Bone marrow (tissue), 2 donors: ENCODE measurements at regions not wholly inside any gene's neighbourhood (a gene's known extent, or its start where the extent isn't known, plus 50 kb on each side); places are given as distances from the start of the nearest gene placed in this dataset.

Source experiments
- DNase-seq, 2 donors: peaks; one replicate each; lab custom pipeline; 2025; lab: John Stamatoyannopoulos, UW

- no peak for DNase-seq
These were observed 72.6 kb upstream of the SPRY1 start for GRCh38 chr4:123323998-123324397.

DNA sequence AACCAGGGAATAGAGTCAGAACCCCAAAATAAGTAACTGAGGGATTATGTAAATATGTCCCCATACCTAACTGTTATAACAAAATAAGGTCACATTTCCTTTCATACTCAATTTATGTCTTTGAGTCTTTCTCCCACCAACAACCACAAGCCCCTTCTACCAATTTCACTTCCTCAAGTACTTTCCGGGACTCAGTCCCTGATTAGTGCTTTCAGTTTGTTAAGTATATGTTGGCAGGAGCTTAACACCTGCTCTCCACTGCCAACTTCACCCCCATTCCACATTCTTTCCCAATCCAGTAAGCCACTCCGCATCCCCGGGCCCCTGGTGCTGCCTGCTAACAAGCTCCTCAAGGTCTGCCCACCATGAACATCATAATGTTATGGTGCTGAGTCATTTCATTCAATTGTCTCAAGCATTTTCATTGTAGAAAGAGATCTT, 71.3 kb upstream of the SPRY1 start:
- DNase-seq = peak in 1 of 2 donors; percentile 49

- no peak for DNase-seq
These were observed 69.2 kb upstream of the SPRY1 start for GRCh38 chr4:123327346-123327745.

DNA sequence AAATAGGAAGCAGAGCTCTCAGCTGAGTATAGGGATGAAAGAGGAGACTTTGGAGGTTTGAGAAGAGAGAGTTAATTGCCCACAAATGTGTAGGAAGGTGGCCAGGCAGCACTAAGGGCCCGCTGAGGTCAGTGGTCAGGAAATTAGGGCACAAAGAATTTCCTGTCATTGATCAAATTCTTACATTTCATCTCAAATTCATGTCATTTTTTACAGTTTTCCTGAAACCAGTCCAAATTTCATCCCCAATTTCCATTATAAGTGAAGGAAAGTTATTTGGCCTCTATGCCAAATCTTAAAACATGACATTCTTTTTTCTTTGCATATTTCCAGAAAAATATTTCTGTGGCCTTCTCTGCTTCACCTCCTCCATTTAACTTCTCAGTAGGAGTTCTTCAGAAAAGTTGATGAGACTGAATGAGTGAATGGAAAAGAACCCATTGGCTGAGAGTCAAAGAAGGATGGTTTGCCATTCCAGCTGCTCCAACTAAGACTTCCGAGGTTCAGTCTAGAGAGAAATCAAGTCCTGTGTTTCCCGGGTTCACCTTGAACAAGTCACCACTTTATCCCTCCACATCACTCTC, 68.7 kb upstream of the SPRY1 start:
- DNase-seq = no peak

- DNase-seq = no peak
These were observed 57.9 kb upstream of the SPRY1 start for GRCh38 chr4:123338715-123339114.

DNA sequence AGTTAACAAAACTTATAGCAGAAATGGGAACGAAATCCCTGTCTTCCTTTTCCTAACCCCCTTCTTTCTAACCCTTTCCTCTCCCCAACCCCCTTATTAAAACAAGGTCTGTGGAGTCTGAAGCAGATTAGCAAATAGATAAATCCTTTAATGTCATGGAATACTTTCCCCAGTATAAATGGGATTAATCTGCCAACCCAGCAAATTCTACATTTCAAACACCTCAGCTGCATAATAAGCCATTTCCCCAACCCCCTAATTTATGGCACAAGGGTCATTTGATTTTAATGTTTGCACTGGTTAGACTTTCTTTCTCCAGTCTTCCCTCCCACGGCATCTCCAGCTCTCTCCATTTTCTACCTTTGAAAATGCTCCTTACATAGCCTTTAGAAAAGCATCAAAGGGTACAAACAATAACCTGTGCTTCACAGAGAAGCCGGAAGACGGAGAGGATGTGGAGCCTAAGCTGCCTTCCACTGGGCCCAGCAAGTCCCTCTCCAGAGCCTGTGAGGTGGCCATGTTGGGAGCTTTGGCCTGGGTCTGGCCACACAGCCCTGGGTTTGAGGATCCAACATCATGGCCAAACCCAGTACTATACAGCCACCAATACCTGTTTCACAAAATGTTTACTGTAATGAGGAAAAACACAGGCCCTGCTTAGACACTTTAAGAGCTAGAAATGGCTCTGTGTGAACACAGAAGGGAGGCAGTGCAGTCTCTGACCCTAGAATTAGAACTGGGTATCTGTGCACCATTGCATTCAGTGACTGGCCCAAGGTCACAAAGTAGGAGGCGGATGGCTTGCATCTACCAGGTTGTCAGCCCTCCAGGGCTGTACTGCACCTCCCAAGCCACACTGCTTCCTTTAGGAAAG, 56.9 kb upstream of the SPRY1 start:
- no peak for DNase-seq

DNA sequence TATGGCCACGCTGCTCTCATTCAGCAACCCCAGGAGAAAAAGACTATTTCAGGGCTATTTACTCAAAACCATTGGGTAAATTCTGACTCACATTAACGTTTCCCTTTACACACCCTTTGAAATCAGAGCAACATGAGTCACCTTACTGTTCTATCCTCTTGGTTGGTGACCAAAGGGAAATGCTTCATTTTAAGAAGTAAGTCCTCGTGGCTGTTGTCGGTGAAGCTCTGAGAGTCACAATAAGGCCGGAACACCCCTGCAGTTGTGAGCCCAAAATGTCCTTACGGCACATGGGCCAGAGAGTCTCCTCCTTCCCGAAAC, 56.3 kb upstream of the SPRY1 start:
- DNase-seq = peak; percentile 9 to 24

GRCh38 chr4:123342498-123342897, 54.1 kb upstream of the SPRY1 start:
- no peak for DNase-seq

DNA sequence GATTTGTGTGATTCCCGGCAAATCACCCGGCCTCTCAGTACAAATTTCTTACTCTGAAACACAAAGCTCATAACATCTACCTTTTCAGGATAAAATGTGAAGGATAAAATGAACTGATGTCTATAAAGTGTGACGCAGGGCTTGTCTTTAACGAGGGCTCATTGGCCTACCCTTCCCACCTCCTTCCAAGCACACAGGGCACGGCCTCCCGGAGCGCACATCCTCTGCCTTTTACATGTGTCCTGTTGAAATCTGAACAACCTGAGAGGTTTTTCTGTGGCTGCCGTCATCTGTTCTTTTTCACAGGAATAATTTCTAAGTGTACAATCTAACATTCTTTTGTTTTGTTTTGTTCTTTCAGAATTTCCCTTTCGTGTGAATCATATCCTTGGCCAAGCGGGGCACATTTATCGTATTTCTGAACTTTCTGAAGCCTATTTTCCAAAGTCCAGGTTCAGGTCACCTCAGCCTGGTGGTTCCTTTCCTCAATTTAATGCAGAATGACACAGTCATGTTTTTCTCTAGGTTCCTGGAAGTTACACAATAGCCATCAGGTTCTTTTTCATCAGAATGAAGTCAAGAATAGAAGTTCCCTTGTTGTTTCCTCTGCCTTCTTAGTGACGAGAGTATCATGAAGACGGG, 53.1 kb upstream of the SPRY1 start:
- DNase-seq = peak in 1 of 2 donors; percentile 51

DNA sequence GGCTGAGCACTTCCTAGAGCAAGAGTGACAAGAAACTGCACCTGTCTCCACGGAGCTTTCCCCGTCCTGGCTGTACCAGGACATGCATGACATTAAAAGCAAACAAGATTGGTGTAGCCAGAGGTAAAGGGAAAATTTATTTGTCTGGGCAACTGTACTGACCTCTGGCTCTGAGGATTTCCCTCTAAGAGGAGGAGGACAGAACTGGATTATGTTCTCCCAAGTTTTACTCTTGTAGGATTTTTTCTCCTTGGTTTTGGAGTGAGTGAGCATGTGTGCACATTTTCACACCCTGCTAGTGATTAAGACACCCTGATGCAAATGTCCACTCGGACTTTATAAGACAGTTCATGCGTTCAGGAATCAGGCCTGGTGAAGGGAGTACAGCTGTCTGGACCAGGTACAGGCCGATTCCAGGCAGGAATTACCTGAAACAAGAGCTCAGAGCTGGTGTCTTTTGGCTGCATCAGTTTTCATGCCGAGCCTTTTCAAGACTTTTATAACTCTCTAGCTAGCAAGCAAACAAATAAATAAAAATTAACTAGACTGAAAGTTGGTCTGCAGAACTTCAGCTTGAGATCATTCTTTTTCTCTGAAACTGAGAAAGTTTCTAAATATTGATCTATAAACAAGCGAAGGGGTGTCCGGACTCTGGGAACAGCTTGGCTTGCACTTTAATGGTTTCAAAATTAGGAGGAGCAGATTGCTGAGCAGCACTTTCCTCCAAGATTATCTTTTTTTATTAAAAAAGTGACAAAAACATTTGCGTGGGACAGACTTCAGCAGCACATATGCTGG, 51.3 kb upstream of the SPRY1 start:
- no peak for DNase-seq

GRCh38 chr4:123345935-123346300, 50.7 kb upstream of the SPRY1 start:
- DNase-seq = no peak

- no peak for DNase-seq
These were observed 50.2 kb upstream of the SPRY1 start for GRCh38 chr4:123346330-123346940.
